Tibial nerve (tissue), 4 donors: ENCODE measurements at regions not wholly inside any gene's neighbourhood (a gene's known extent, or its start where the extent isn't known, plus 50 kb on each side); places are given as distances from the start of the nearest gene placed in this dataset.

ENCODE experiments used
- EP300 ChIP-seq, 2 donors: sonication (generic); formaldehyde crosslinking; IDR thresholded peaks; one replicate each; pipeline ENCODE4 v1.6.1; 2017; ENCODE audit warnings: antibody characterized with exemption in 2 of 2, mild to moderate bottlenecking in 1 of 2
- POLR2A ChIP-seq, 2 donors: fragments of 450-650 bp; IDR thresholded peaks; one replicate each; pipeline ENCODE4 v1.6.1; 2017; ENCODE audit warnings: antibody characterized with exemption in 2 of 2, mild to moderate bottlenecking in 2 of 2, moderate library complexity in 2 of 2
- TF ChIP-seq, protein P1 (sequence below), 5 experiments: fragments of 200-600 bp in 3 of 5; fragments of 450-650 bp in 2 of 5; sonication (generic) in 3 of 5; IDR thresholded peaks; one replicate each; pipeline ENCODE4 v1.5.1; 2016 to 2019; ENCODE audit warnings: antibody characterized with exemption in 5 of 5, mild to moderate bottlenecking in 3 of 5, moderate library complexity in 2 of 5

GRCh38 chr3:168495932-168496331, 400.2 kb upstream of the GOLIM4 start:
- TF ChIP-seq, protein P1, sequence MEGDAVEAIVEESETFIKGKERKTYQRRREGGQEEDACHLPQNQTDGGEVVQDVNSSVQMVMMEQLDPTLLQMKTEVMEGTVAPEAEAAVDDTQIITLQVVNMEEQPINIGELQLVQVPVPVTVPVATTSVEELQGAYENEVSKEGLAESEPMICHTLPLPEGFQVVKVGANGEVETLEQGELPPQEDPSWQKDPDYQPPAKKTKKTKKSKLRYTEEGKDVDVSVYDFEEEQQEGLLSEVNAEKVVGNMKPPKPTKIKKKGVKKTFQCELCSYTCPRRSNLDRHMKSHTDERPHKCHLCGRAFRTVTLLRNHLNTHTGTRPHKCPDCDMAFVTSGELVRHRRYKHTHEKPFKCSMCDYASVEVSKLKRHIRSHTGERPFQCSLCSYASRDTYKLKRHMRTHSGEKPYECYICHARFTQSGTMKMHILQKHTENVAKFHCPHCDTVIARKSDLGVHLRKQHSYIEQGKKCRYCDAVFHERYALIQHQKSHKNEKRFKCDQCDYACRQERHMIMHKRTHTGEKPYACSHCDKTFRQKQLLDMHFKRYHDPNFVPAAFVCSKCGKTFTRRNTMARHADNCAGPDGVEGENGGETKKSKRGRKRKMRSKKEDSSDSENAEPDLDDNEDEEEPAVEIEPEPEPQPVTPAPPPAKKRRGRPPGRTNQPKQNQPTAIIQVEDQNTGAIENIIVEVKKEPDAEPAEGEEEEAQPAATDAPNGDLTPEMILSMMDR (IDR thresholded peaks at IDR 0.05): no peak
- TF ChIP-seq POLR2A (IDR thresholded peaks at IDR 0.05) (no peak), EP300 (IDR thresholded peaks at IDR 0.05) (no peak)
